ENCODE measurements at regions not wholly inside any gene's neighbourhood (a gene's known extent, or its start where the extent isn't known, plus 50 kb on each side); places are given as distances from the start of the nearest gene placed in this dataset.

- peaks cover 34% of the 10 kb centered on the region for H3K27me3 Mint-ChIP-seq
- peak; percentile 59 for TF ChIP-seq CTCF (IDR thresholded peaks at IDR 0.05; ENCODE audit: unreplicated experiment)
- no peak overlapping the region for H3K27ac Mint-ChIP-seq
- H3K4me1 Mint-ChIP-seq (ENCODE audit: low read depth): no peaks in the 10 kb centered on the region
- H3K9me3 Mint-ChIP-seq (ENCODE audit: low read depth): peaks cover 4% of the 10 kb centered on the region
- DNase-seq (ENCODE audit: low spot score, unreplicated experiment): no peak
- H3K4me3 Mint-ChIP-seq (ENCODE audit: low read depth): no peak overlapping the region
- H3K36me3 Mint-ChIP-seq (ENCODE audit: insufficient read depth): peaks cover 2% of the 10 kb centered on the region
These were observed 108.7 kb upstream of the SNX19 start for GRCh38 chr11:131025020-131025419.

GRCh38 chr11:131025421-131026125, 109.3 kb upstream of the SNX19 start:
- H3K4me3 Mint-ChIP-seq (ENCODE audit: low read depth): no peak overlapping the region
- DNase-seq (ENCODE audit: low spot score, unreplicated experiment): no peak
- H3K36me3 Mint-ChIP-seq (ENCODE audit: insufficient read depth): peaks cover 2% of the 10 kb centered on the region
- no peaks in the 10 kb centered on the region for H3K4me1 Mint-ChIP-seq (ENCODE audit: low read depth)
- H3K27ac Mint-ChIP-seq: no peak overlapping the region
- H3K27me3 Mint-ChIP-seq: peaks cover 34% of the 10 kb centered on the region
- TF ChIP-seq CTCF (IDR thresholded peaks at IDR 0.05; ENCODE audit: unreplicated experiment): no peak
- peaks cover 4% of the 10 kb centered on the region for H3K9me3 Mint-ChIP-seq (ENCODE audit: low read depth)

- Mint-ChIP-seq H3K27me3 (peaks cover 41% of the 10 kb centered on the region), H3K4me3 (ENCODE audit: low read depth) (no peak overlapping the region), H3K4me1 (ENCODE audit: low read depth) (no peaks in the 10 kb centered on the region), H3K9me3 (ENCODE audit: low read depth) (no peaks in the 10 kb centered on the region), H3K36me3 (ENCODE audit: insufficient read depth) (no peaks in the 10 kb centered on the region), H3K27ac (no peak overlapping the region)
- DNase-seq (ENCODE audit: low spot score, unreplicated experiment): no peak
- TF ChIP-seq CTCF (IDR thresholded peaks at IDR 0.05; ENCODE audit: unreplicated experiment): no peak
These were observed 111.2 kb upstream of the SNX19 start for GRCh38 chr11:131027491-131027890.

GRCh38 chr11:131033151-131033651, 116.9 kb upstream of the SNX19 start:
- no peak for TF ChIP-seq CTCF (IDR thresholded peaks at IDR 0.05; ENCODE audit: unreplicated experiment)
- H3K27me3 Mint-ChIP-seq: peaks cover 29% of the 10 kb centered on the region
- H3K4me1 Mint-ChIP-seq (ENCODE audit: low read depth): peaks cover 6% of the 10 kb centered on the region
- H3K36me3 Mint-ChIP-seq (ENCODE audit: insufficient read depth): no peaks in the 10 kb centered on the region
- DNase-seq (ENCODE audit: low spot score, unreplicated experiment): no peak
- peak overlapping the region; percentile 29 for H3K27ac Mint-ChIP-seq
- H3K4me3 Mint-ChIP-seq (ENCODE audit: low read depth): no peak overlapping the region
- H3K9me3 Mint-ChIP-seq (ENCODE audit: low read depth): no peaks in the 10 kb centered on the region

GRCh38 chr11:131036514-131036913, 120.2 kb upstream of the SNX19 start:
- no peak for DNase-seq (ENCODE audit: low spot score, unreplicated experiment)
- Mint-ChIP-seq H3K27me3 (peaks cover 28% of the 10 kb centered on the region), H3K9me3 (ENCODE audit: low read depth) (no peaks in the 10 kb centered on the region), H3K36me3 (ENCODE audit: insufficient read depth) (no peaks in the 10 kb centered on the region), H3K4me3 (ENCODE audit: low read depth) (no peak overlapping the region), H3K27ac (no peak overlapping the region), H3K4me1 (ENCODE audit: low read depth) (peaks cover 11% of the 10 kb centered on the region)
- TF ChIP-seq CTCF (IDR thresholded peaks at IDR 0.05; ENCODE audit: unreplicated experiment): no peak

Measured in progenitor cell of endocrine pancreas (in vitro differentiated cells).